ENCODE measurements at regions not wholly inside any gene's neighbourhood (a gene's known extent, or its start where the extent isn't known, plus 50 kb on each side); places are given as distances from the start of the nearest gene placed in this dataset.

- TF ChIP-seq, protein P1, sequence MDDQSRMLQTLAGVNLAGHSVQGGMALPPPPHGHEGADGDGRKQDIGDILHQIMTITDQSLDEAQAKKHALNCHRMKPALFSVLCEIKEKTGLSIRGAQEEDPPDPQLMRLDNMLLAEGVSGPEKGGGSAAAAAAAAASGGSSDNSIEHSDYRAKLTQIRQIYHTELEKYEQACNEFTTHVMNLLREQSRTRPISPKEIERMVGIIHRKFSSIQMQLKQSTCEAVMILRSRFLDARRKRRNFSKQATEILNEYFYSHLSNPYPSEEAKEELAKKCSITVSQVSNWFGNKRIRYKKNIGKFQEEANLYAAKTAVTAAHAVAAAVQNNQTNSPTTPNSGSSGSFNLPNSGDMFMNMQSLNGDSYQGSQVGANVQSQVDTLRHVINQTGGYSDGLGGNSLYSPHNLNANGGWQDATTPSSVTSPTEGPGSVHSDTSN (IDR thresholded peaks at IDR 0.05), result no peak
- no peak for TF ChIP-seq YY1 (IDR thresholded peaks at IDR 0.05; ENCODE audit: low read depth)
- TF ChIP-seq CHD2 (IDR thresholded peaks at IDR 0.05; ENCODE audit: low read length, partially characterized antibody), result no peak
- TF ChIP-seq GABPA (IDR thresholded peaks at IDR 0.05; ENCODE audit: low read depth), result no peak
These were observed 398.5 kb upstream of the FIGN start (continued) for GRCh38 chr2:164134336-164134735.

DNA sequence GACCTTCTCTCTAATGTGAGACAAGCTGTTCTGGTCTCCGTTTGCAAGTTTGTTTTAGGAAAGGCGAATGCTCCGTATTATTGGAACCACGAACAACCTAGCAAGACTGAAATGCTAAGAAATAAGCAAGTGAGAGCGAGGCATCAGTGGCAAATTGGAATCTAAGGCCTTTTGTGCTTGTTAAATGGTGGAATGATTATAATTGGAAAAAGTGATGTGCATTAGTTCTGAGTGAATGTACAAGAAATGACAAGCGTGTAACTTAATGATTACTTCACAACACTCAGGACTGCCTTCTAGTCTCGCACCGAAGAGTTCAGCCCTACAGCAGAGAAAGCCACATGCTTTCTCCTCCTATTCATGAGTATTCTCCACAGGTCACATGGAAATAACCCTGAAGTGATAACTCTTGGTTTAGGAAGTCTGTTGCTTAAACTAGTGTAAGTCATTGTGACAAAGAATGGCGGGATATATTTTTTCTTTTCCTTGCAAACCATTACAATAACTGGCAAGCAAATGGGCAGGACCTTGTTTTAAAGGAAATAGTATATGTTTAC, 392.2 kb upstream of the FIGN start:
- Histone ChIP-seq H3K9ac (no peak overlapping the region), H3K27ac (ENCODE audit: low read depth in 2 of 2, low read length in 1 of 2) (no peak overlapping the region), H3K4me1 (ENCODE audit: control insufficient read depth in 1 of 2, insufficient read depth in 2 of 2, low read depth in 1 of 2, low read length in 1 of 2) (no peaks in the 10 kb centered on the region; a peak in 2 of 4 replicates), H3K9me3 (no peaks in the 10 kb centered on the region), H3F3A (replicated peaks; ENCODE audit: insufficient read depth) (no peaks in the 10 kb centered on the region), H3K4me3 (ENCODE audit: low read depth in 2 of 2, low read length in 1 of 2) (no peak overlapping the region), H3K4me2 (no peak overlapping the region), H3K27me3 (ENCODE audit: insufficient read depth) (no peaks in the 10 kb centered on the region), H4K20me1 (ENCODE audit: insufficient read depth) (no peaks in the 10 kb centered on the region), H3K79me2 (ENCODE audit: insufficient read depth) (no peaks in the 10 kb centered on the region), H2AFZ (ENCODE audit: low read depth) (no peak overlapping the region), H3K9me2 (no peaks in the 10 kb centered on the region), H3K36me3 (replicated peaks in 1 of 2; ENCODE audit: control insufficient read depth in 1 of 2, insufficient read depth in 2 of 2, low read length in 1 of 2) (no peaks in the 10 kb centered on the region)
- WGBS (ENCODE audit: low lambda C conversion rate), result 87% methylated on average over 9 of the region's 9 CpGs
- no peak for DNase-seq
- ChIA-PET POLR2A (no interaction called here), CTCF (interaction anchor here (0.8 to 2.3 kb wide), 6 partner anchors 8 to 783 kb away, joined by 3 to 8 read pairs (median 4); no protein-coding TSS in a partner anchor)
- TF ChIP-seq POLR2AphosphoS5 (IDR thresholded peaks at IDR 0.05; ENCODE audit: low read depth, low read length) (no peak), GABPA (IDR thresholded peaks at IDR 0.05; ENCODE audit: low read depth) (no peak), ELF1 (IDR thresholded peaks at IDR 0.05) (no peak), SMC3 (IDR thresholded peaks at IDR 0.05; ENCODE audit: low read depth, low read length) (no peak), TAF1 (IDR thresholded peaks at IDR 0.05; ENCODE audit: borderline replicate concordance, low read depth, low read length) (no peak)
- TF ChIP-seq, protein P2, sequence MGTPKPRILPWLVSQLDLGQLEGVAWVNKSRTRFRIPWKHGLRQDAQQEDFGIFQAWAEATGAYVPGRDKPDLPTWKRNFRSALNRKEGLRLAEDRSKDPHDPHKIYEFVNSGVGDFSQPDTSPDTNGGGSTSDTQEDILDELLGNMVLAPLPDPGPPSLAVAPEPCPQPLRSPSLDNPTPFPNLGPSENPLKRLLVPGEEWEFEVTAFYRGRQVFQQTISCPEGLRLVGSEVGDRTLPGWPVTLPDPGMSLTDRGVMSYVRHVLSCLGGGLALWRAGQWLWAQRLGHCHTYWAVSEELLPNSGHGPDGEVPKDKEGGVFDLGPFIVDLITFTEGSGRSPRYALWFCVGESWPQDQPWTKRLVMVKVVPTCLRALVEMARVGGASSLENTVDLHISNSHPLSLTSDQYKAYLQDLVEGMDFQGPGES (IDR thresholded peaks at IDR 0.05; ENCODE audit: low read depth, low read length), result no peak
- TF ChIP-seq, protein P3, sequence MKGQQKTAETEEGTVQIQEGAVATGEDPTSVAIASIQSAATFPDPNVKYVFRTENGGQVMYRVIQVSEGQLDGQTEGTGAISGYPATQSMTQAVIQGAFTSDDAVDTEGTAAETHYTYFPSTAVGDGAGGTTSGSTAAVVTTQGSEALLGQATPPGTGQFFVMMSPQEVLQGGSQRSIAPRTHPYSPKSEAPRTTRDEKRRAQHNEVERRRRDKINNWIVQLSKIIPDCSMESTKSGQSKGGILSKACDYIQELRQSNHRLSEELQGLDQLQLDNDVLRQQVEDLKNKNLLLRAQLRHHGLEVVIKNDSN (IDR thresholded peaks at IDR 0.05; ENCODE audit: borderline replicate concordance, low read depth), result no peak
- TF ChIP-seq, protein P4, sequence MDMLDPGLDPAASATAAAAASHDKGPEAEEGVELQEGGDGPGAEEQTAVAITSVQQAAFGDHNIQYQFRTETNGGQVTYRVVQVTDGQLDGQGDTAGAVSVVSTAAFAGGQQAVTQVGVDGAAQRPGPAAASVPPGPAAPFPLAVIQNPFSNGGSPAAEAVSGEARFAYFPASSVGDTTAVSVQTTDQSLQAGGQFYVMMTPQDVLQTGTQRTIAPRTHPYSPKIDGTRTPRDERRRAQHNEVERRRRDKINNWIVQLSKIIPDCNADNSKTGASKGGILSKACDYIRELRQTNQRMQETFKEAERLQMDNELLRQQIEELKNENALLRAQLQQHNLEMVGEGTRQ (IDR thresholded peaks at IDR 0.05; ENCODE audit: borderline replicate concordance, low read depth, low read length), result no peak

Measured in SK-N-SH (cell line).